ENCODE measurements at regions not wholly inside any gene's neighbourhood (a gene's known extent, or its start where the extent isn't known, plus 50 kb on each side); places are given as distances from the start of the nearest gene placed in this dataset.

- H3K79me2 ChIP-seq (ENCODE audit: control insufficient read depth, insufficient read depth, low read length): no peaks in the 10 kb centered on the region
- H3K4me3 ChIP-seq (replicated peaks in 1 of 4; ENCODE audit: control extremely low read depth in 1 of 4, insufficient read depth in 1 of 4, low read depth in 3 of 4, low read length in 4 of 4): no peak overlapping the region
- H3K9me3 ChIP-seq (ENCODE audit: control insufficient read depth, insufficient read depth, low read depth, low read length): no peaks in the 10 kb centered on the region
- peaks cover 5% of the 10 kb centered on the region for H3K4me1 ChIP-seq (ENCODE audit: control insufficient read depth, extremely low read depth, insufficient read depth, low read length)
- TF ChIP-seq CTCF (conservative IDR thresholded peaks at IDR 0.05 in 1 of 2, IDR thresholded peaks at IDR 0.05 in 1 of 2; ENCODE audit: low read depth in 1 of 2, low read length in 2 of 2) (no peak), EZH2 (IDR thresholded peaks at IDR 0.05; ENCODE audit: low read length, missing control alignments) (no peak)
- H3K27ac ChIP-seq (ENCODE audit: insufficient read depth, low read length): no peak overlapping the region
- H2AFZ ChIP-seq (ENCODE audit: low read length): no peak overlapping the region
- no peaks in the 10 kb centered on the region for H3K27me3 ChIP-seq (ENCODE audit: control insufficient read depth, insufficient read depth, low read length)
- DNase-seq (ENCODE audit: low read depth in 2 of 2): no peak
- H3K36me3 ChIP-seq (ENCODE audit: control insufficient read depth, insufficient read depth, low read length): no peaks in the 10 kb centered on the region
- H3K4me2 ChIP-seq (ENCODE audit: extremely low read depth, insufficient read depth, low read length): no peak overlapping the region
- H3K9ac ChIP-seq (ENCODE audit: insufficient read depth, low read length): no peak overlapping the region
- H4K20me1 ChIP-seq (ENCODE audit: control insufficient read depth, extremely low read depth, insufficient read depth, low read length): no peaks in the 10 kb centered on the region
Measured at GRCh38 chr2:189364607-189365006, 76.7 kb upstream of the WDR75 start.

- TF ChIP-seq CTCF (conservative IDR thresholded peaks at IDR 0.05 in 1 of 2, IDR thresholded peaks at IDR 0.05 in 1 of 2; ENCODE audit: low read depth in 1 of 2, low read length in 2 of 2): no peak
- TF ChIP-seq EZH2 (IDR thresholded peaks at IDR 0.05; ENCODE audit: low read length, missing control alignments): no peak
- H3K4me3 ChIP-seq (replicated peaks in 1 of 4; ENCODE audit: control extremely low read depth in 1 of 4, insufficient read depth in 1 of 4, low read depth in 3 of 4, low read length in 4 of 4): no peak overlapping the region
- DNase-seq (ENCODE audit: low read depth in 2 of 2): no peak
- no peaks in the 10 kb centered on the region for H4K20me1 ChIP-seq (ENCODE audit: control insufficient read depth, extremely low read depth, insufficient read depth, low read length)
- H3K36me3 ChIP-seq (ENCODE audit: control insufficient read depth, insufficient read depth, low read length): no peaks in the 10 kb centered on the region
- H3K79me2 ChIP-seq (ENCODE audit: control insufficient read depth, insufficient read depth, low read length): no peaks in the 10 kb centered on the region
- H3K27me3 ChIP-seq (ENCODE audit: control insufficient read depth, insufficient read depth, low read length): no peaks in the 10 kb centered on the region
- no peak overlapping the region for H2AFZ ChIP-seq (ENCODE audit: low read length)
- no peak overlapping the region for H3K4me2 ChIP-seq (ENCODE audit: extremely low read depth, insufficient read depth, low read length)
- H3K9ac ChIP-seq (ENCODE audit: insufficient read depth, low read length): no peak overlapping the region
- H3K4me1 ChIP-seq (ENCODE audit: control insufficient read depth, extremely low read depth, insufficient read depth, low read length): peaks cover 10% of the 10 kb centered on the region
- no peaks in the 10 kb centered on the region for H3K9me3 ChIP-seq (ENCODE audit: control insufficient read depth, insufficient read depth, low read depth, low read length)
- H3K27ac ChIP-seq (ENCODE audit: insufficient read depth, low read length): no peak overlapping the region
Measured at GRCh38 chr2:189366349-189366748, 74.9 kb upstream of the WDR75 start.

GRCh38 chr2:189367343-189367742, 73.9 kb upstream of the WDR75 start:
- H3K4me1 ChIP-seq (ENCODE audit: control insufficient read depth, extremely low read depth, insufficient read depth, low read length): peaks cover 10% of the 10 kb centered on the region
- no peak for DNase-seq (ENCODE audit: low read depth in 2 of 2)

More at GRCh38 chr2:189367343-189367742, 73.9 kb upstream of the WDR75 start:
- no peak for TF ChIP-seq CTCF (conservative IDR thresholded peaks at IDR 0.05 in 1 of 2, IDR thresholded peaks at IDR 0.05 in 1 of 2; ENCODE audit: low read depth in 1 of 2, low read length in 2 of 2)
- TF ChIP-seq EZH2 (IDR thresholded peaks at IDR 0.05; ENCODE audit: low read length, missing control alignments): no peak
- Histone ChIP-seq H3K9me3 (ENCODE audit: control insufficient read depth, insufficient read depth, low read depth, low read length) (no peaks in the 10 kb centered on the region), H4K20me1 (ENCODE audit: control insufficient read depth, extremely low read depth, insufficient read depth, low read length) (no peaks in the 10 kb centered on the region), H3K36me3 (ENCODE audit: control insufficient read depth, insufficient read depth, low read length) (no peaks in the 10 kb centered on the region), H3K27me3 (ENCODE audit: control insufficient read depth, insufficient read depth, low read length) (no peaks in the 10 kb centered on the region), H3K4me2 (ENCODE audit: extremely low read depth, insufficient read depth, low read length) (no peak overlapping the region), H3K79me2 (ENCODE audit: control insufficient read depth, insufficient read depth, low read length) (no peaks in the 10 kb centered on the region), H3K27ac (ENCODE audit: insufficient read depth, low read length) (no peak overlapping the region), H2AFZ (ENCODE audit: low read length) (no peak overlapping the region), H3K9ac (ENCODE audit: insufficient read depth, low read length) (no peak overlapping the region), H3K4me3 (replicated peaks in 1 of 4; ENCODE audit: control extremely low read depth in 1 of 4, insufficient read depth in 1 of 4, low read depth in 3 of 4, low read length in 4 of 4) (no peak overlapping the region)

All from fibroblast of lung (primary cell).